Ishikawa (cell line): ENCODE measurements at regions not wholly inside any gene's neighbourhood (a gene's known extent, or its start where the extent isn't known, plus 50 kb on each side); places are given as distances from the start of the nearest gene placed in this dataset.

ENCODE experiments used
- EP300 ChIP-seq: IDR thresholded peaks from 2 replicates; pipeline ENCODE4 v1.6.1; 2012; ENCODE audit warnings: borderline replicate concordance
- RAD21 ChIP-seq: IDR thresholded peaks from 2 replicates; pipeline ENCODE4 v1.6.1; 2012; ENCODE audit warnings: low read depth
- REST ChIP-seq: IDR thresholded peaks from 2 replicates; pipeline ENCODE4 v1.6.1; 2012; ENCODE audit warnings: low read depth, mild to moderate bottlenecking
- TAF1 ChIP-seq: IDR thresholded peaks from 2 replicates; pipeline ENCODE4 v1.6.1; 2012; ENCODE audit warnings: low read depth, mild to moderate bottlenecking
- TCF12 ChIP-seq: IDR thresholded peaks from 2 replicates; pipeline ENCODE4 v1.6.1; 2012; ENCODE audit warnings: low read depth
- USF1 ChIP-seq: IDR thresholded peaks from 2 replicates; pipeline ENCODE4 v1.6.1; 2012
- YY1 ChIP-seq: IDR thresholded peaks from 2 replicates; pipeline ENCODE4 v1.6.1; 2012; ENCODE audit warnings: low read depth

- TF ChIP-seq YY1 (no peak), USF1 (no peak), EP300 (no peak), REST (no peak), RAD21 (no peak), TAF1 (no peak), TCF12 (no peak)
Measured at GRCh38 chr7:65310761-65311160, 62.9 kb upstream of the ZNF92 start.
